HG02642 (cell line): ENCODE measurements at regions not wholly inside any gene's neighbourhood (a gene's known extent, or its start where the extent isn't known, plus 50 kb on each side); places are given as distances from the start of the nearest gene placed in this dataset.
A peak's percentile ranks its signal among the peaks of the same experiment; 100 is the strongest.

Experiments
- ATAC-seq: cut with Tn5 transposase; IDR thresholded peaks from one replicate; pipeline ENCODE4 v1.9.1; 2021; ENCODE audit warnings: mild to moderate bottlenecking; ENCODE audit not compliant: unreplicated experiment, poor library complexity

DNA sequence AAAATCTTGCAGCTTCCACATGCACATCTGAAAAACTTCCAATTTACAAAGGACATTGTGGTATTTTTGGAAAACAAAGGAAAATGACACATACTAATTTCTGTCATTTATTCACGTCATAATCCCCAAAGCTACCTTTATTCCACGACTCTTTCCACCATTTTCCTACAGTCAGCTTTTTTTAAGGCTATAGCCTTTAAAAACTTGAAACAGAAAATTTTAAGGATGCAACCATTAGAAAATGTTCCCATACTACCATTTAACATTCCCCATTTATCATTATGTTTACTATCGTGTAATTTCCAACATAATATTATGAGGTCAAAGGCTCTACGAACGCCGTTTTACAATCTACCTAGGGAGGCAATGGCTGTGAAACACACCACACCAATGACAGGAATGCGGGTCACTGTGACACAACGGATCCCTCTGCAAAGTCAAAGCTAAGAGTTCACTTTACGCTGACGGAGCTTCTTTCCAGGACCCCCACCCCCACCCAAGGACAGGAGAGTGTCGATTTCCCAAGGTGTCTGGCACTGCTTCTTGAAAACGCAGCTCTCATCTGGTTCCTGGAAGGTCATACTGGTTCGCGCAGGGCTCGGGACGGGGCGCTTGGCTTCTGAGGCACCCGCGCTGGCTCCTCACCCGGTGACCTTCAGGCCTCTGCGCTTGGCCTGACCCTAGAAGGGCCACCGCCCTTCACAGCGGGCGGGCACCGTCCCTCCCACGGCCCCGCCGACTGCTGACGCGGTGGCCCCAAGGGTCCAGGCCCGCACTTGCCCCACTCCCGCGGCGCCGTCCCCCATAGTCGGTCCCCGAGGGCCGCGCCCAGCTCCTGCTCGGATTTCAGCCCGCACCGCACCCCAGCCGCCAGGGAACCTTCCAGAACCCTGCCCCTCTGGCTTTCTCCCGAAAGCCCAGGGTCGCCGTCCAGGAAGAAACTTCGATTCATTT is 50.5 kb upstream of the ATF3 start:
- ATAC-seq = peak; percentile 39

- peak; percentile 95 for ATAC-seq
Measured at GRCh38 chr1:212558693-212559480, 49.7 kb upstream of the ATF3 start.
